ENCODE measurements at regions not wholly inside any gene's neighbourhood (a gene's known extent, or its start where the extent isn't known, plus 50 kb on each side); places are given as distances from the start of the nearest gene placed in this dataset.
"Not testable (repeated sequence)": the region's sequence is repeated elsewhere in the genome, so short reads cannot be mapped to it uniquely, and the experiment has no call there.

DNA sequence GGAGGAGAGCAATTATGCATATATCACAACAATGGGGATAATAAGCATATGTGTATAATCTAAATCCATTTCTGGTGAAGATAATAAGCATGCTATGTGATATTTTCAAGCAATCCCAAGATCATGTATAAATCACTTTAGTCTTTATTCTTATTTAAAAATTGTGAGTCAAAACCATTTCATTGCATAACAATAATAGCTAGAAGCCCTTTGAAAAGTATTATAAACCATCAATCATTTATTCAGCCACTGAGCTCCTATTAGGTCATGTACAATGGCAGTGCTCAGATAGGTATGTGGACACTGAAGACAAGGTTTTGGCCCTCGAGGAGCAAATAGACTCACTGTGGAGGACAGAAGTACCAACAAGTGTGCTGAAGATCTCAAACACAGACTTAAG lies 113.1 kb downstream of the CDCA7 start:
- no peak for DNase-seq (ENCODE audit: low read depth)

DNA sequence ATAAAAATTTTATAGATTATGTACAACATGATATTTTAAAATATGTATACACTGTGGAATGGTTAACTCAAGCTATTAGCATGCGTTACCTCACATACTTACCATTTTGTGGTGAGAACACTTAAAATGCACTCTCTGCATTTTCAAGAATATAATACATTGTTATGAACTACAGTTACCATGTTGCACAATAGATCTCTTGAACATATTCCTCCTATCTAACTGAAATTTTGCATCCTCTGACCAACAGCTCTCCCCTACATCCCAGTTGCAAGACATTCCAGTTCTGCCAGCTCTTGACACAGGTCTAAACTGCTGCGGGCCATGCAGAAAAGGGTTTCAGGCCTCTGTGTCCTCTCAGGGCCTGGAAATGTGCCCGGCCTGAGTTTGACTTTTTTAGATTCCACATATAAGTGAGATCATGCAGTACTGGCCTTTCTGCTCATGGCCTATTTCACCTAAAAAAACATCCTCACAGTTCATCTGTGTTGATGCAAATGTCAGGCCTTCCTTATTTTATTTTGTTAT lies 113.7 kb downstream of the CDCA7 start:
- DNase-seq (ENCODE audit: low read depth): no peak

DNA sequence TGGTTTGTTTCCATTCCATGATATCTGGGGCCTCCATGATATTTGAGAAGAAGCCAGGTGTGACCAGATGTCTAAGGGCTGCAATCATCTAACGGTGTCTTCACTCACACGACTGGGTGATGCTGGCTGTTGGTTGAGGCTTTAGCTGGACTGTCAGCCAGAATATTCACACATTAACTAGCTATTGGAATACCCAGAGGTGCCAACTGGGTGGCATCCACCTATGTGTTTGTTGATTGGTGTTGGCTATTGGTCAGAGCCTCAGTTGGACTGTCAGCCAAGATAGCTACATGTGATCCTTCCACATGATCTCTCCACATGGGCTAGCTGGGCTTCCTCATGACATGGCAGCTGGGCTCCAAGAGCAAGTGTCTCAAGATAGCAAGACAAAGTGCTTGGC lies 117.4 kb downstream of the CDCA7 start:
- DNase-seq (ENCODE audit: low read depth): peak; percentile 3

DNA sequence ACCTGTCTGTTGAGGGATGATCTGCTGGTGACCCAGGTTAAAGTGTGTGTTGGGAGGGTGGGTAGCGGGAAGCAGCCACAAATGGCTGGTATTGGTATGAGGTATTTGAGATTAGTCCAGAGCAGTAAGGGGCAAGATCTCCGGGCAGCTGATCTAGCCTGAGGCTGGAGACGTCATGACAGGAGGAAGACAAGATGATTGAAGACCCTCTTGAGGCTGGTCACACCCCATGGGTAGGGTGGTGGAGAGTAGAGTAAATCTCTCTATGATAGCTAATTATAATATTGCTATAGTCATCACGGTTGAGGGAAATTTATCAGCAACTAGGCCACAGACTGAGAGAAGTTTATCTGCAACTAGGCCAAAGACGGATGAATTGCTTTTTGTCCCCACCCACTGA lies 128.5 kb downstream of the CDCA7 start:
- no peak for DNase-seq (ENCODE audit: low read depth)

DNA sequence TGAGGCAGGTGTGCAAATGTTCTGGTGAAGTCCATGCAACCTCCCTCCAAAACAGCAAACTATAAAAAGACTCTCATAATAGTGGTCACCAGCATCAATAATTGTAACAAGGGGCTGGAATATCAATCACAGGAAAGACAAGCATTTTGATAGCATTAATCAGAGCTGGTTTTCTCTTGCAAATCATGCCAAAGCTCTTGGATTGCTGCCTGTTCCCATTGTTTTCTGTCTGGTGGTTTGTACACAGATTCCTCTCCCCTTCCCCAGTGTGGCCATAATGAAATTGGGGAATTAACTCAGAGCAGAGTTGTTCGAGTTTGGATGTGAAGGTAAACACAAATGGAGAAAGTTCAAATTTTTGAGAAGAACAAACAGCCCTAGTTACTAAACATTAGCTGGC lies 134.2 kb downstream of the CDCA7 start:
- peak; percentile 64 for DNase-seq (ENCODE audit: low read depth)

DNA sequence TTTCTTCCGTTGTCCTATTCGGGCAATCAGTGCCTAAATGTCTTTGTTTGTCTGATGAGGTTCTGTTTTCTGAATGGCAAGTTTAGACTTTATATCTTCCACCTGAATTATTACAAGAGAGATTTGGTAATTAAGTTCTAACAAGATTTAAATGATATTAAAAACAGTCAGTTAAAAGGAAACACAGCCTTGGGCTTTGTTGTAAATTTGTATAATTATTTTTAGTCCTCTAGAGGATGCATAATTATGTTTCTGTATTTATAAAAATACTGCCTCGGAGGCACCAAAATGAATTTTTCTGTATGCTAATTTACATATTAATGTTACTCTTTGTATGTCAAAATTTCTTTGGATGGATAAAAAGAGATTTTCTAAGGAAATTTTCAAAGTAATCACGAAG lies 136.7 kb downstream of the CDCA7 start:
- no peak for DNase-seq (ENCODE audit: low read depth)

DNA sequence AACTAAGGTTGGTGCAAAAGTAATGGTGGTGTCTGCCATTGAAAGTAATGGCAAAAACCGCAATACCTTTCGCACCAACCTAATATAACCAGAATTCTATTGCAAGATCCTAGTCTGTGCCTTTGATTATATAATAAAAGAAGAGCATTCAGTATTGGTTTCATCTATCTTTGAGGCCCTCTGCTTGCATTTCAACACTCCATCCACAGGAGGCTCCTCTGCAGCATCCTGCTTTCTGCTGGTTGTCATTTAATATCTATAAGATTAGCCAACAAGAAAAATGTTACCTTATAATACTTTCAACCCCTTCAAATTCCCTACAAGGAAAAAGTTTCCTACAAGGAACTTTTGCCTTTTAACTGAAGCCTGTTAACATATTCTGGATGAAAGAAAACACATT lies 139.2 kb downstream of the CDCA7 start:
- DNase-seq (ENCODE audit: low read depth): no peak

DNA sequence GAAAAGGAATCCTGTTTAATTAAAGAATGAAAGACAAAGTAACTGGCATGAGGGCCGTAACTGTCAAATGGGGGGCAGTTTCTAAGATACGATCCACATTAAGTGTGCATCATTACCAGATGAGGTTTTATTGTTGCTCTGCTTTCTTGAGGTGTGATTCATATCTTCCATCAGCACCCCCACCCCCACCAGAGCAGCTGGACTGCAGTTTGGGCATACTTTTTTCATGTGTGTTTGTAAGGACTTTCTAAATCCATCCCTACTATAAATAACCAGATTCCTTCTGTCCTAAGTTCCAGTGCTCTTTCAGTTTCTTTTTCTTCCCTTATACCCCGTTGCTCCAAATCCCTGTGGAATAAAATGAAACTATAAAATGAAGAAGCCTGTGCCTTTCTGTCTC lies 142.1 kb downstream of the CDCA7 start:
- DNase-seq (ENCODE audit: low read depth): no peak

DNA sequence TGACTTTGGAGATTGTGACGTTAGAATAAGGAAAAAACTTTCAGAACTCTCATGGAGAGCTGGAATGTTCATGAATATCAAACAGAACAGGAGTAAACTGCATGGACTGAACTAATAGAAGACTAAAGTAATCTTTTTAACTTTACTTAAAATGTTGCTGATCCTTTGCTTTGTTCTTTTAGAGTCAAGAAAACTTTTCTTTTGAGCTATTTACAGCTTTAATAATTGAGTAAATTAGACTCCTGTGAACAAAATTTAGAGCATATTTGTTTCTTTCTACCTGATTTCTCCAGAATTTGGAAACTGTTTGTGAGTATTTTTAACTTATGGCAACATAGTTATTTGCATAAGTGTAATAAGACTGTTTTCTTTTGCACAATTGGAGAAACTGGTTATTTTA lies 146.3 kb downstream of the CDCA7 start:
- DNase-seq (ENCODE audit: low read depth): no peak

DNA sequence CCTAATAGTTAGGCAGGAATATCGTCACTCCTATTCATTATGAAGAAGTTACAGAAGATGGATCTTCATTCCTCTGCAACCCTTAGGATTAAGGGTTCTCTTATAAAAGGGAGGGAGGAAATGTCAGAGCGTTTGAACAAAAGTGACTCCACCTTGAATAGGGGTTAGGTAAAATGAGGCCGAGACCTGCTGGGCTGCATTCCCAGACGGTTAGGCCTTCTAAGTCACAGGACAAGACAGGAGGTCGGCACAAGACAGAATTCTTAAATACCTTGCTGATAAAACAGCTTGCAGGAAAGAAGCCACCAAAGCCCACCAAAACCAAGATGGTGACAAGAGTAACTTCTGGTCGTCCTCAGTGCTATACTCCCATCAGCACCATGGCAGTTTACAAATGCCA lies 147.6 kb downstream of the CDCA7 start:
- no peak for DNase-seq (ENCODE audit: low read depth)

DNA sequence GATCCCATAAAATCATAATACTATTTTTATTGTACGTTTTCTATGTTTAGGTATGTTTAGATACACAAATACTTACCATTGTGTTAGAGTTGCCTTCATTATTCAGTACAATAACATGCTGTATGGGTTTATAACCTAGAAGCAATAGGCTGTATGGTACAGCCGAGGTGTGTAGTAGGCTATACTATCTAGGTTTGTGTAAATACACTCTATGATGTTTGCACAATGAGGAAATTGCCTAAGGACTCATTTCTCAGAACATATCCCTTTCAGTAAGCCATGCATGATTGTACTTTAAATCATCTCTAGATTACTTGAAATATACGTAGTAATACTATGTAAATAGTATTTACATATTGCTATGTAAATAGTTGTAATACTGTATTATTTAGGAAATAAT lies 156.7 kb downstream of the CDCA7 start:
- no peak for DNase-seq (ENCODE audit: low read depth)

DNA sequence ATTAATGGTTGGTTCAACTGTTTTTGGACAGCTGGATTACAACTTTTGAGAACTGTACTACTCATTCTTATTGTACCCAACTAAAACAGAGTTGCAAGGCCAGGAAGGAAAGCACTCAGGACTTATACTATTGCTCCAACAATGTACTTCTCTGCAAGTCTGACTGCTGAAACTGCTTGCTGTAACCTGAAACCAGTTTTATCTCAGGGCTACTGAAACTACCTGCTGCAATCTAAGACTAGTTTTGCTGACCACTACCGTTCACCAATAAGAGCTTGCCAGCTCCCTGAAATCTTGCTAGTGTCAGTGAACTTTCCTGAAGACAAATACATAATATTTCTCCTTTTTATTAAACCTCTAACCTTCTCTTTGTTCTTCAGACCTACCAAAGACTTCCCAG lies 157.3 kb downstream of the CDCA7 start:
- DNase-seq (ENCODE audit: low read depth): no peak

DNA sequence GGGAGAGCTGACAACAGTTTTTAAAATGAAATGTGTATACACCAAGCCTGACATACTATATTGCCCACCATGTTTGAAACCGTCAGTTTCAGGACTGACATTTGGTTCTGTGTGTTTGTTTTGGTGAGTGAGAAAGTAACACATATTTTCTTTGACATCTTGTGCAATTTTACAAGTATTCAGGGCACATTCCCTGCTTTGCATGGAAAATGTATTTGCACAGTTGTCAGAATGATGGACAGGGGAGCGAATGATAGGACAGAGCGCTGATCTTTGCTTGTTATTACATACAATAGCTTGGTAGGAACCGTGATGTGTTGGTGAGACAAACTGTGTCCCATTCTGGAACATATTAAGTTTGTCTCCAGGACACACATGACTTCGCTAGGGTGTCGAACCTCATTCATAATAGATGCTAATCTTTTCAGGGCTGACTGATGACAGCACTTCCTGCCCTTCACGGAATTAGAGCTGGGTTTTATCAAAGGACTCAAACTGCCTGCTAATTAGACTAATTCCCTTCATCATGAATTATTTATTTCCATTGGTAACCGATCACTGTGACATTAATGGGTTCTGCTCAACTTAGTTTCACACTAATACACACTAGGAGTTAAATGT lies 158.5 kb downstream of the CDCA7 start:
- no peak for DNase-seq (ENCODE audit: low read depth)

DNA sequence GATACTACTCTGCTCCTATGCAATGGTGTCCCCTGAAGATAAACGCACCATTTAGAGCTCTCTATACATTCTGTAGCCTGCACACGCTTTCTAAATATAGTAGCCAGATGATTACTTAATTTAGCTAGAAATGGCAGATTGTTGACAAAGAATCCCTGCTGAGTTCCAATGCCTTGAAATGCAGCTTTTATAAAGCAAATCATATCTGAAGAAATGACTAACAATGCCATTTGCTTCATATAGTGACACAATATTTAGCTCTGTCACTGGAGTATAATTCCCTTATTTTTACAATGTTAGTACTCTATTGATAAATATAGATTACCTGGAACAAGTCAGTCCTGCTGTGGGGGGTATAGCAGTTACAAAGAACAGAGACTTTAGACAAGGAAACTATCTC lies 166.2 kb downstream of the CDCA7 start:
- no peak for DNase-seq (ENCODE audit: low read depth)

DNA sequence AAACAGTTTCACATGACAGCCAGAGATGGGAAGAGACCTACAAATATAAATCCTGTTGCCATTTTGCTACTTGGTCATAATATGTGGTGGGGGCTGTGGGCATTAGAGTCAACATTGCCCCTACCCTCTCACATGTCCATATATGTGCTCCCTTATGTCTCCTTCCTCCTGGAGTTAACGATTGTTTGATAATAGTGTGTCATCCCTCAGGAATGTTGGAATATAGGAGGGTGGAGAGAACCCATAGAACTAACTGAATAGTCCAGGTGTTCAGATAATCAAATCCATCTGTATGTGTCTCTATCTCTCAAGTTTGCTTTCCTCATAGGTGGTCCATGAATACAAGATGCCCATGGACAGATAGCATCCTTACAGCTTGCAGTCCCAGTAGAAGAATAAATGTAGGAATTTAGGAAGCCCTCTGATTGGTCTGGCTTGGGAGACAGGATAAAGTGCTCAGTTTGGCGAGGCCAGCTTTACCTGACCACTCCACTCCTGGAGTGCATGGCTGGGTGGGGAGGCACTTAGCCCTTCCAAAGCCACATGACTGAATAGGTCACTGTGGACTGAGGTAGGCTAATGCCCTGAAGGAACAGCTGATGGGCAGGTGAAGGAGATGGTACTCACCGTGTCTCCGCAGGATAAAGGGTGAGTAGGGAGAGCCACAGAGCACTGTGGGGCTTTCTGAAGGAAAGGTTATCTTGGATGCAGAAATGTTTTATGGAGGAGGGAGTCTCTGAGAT lies 166.9 kb downstream of the CDCA7 start:
- peak; percentile 22 for DNase-seq (ENCODE audit: low read depth)

DNA sequence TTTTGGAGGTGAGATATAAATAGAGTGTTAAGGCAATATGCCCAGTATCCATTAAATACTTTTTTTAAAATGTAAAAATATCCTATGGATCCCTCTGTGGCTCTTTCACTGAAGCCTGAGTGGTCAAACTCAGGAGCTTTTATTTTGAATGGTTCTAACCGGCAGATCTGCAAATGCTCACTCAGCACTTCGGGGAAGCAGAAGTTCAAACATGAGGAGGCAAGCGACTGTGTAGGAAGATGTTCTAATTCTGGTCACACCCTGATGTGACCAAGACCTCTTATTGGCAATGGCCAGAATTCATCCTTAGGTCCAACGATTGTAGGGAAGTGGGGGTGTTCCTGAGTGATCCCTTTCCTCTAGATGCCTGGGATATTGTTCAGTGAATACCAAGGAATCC lies 168.8 kb downstream of the CDCA7 start:
- DNase-seq (ENCODE audit: low read depth): no peak

DNA sequence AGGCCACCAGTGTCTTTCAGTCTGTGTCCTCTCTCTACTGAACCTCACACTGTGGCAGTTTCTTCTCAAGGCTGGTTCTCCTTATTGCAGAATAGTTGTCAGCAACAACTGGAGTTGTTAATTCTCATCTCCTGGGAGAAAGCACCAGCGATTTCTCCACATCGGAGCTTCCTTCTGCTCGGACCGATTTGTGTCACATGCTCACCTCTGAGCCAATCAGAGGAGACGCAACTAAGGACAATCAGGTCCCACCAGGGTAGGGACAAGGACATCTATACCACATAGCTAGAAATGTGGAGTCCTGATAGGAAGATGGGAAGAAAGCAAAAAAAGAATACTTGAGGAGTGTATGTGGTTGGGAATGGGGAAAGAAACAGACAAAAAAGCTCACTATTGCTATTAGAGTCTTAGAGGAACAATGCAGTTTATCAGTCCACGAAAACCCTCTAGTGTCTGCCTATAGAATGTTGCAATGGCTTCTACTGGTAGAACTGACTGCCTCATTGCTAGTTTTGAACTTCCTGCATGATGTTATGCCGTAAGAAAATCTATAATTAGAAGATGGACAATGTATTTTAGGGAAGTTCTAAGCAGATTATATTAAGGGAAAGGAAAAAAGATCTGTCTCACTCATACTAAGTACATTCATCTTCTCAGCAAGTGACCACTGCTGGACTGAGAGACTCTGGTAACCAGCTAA lies 169.7 kb downstream of the CDCA7 start:
- no peak for DNase-seq (ENCODE audit: low read depth)

DNA sequence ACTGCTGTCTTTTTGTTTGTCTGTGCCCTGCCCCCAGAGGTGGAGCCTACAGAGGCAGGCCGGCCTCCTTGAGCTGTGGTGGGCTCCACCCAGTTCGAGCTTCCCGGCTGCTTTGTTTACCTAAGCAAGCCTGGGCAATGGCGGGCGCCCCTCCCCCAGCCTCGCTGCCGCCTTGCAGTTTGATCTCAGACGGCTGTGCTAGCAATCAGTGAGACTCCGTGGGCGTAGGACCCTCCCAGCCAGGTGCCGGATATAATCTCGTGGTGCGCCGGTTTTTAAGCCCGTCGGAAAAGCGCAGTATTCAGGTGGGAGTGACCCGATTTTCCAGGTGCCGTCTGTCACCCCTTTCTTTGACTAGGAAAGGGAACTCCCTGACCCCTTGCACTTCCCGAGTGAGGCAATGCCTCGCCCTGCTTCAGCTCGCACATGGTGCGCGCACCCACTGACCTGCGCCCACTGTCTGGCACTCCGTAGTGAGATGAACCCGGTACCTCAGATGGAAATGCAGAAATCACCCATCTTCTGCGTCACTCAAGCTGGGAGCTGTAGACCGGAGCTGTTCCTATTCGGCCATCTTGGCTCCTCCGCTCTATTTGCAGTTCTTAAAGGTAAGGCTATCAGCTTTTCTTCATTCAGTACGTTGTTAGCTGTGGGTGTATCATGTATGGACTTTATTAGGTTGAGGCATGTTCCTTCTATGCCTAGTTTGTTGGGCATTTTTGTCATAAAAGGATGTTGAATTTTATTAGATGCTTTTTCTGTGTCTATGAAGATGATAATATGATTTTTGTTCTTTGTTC lies 178.3 kb downstream of the CDCA7 start:
- not testable (repeated sequence) for DNase-seq (ENCODE audit: low read depth)

DNA sequence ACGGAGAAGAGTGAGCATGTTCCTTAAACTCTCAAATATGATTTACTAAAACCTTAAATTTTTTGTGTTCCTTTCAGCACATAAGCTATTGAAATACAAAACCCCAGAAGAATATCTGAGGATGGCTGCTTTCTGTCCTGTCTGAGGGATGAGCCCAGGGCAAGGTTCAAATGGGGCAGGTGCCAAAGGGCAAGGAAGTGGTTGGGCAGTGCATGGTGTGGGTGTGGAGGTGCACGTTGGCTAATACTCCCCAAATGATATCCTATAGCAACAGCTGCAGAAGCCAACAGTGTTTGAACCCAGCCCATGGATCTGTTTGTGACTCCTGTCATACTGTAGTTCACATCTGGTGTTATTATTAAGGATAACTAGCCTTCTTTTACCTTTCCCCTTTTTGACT lies 183.0 kb downstream of the CDCA7 start:
- no peak for DNase-seq (ENCODE audit: low read depth)

DNA sequence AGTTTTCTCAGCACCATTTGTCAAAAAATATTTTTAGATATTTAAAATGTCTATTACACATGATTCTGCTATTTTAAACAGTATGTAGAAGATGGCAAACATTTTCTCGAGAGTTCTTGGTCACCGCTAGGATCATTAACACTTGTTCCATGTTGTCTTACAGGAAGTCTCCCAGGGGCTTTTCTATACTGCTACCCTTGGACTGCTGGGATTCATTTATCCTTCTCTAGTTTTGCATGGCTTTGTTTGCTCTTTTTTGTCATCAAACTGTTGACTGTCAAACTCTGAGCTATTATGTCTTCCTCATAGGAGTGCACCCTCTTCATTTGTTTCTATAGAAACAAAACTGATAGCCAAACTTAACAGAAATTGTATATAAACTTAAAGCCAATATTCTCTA lies 184.9 kb downstream of the CDCA7 start:
- DNase-seq (ENCODE audit: low read depth): no peak

DNA sequence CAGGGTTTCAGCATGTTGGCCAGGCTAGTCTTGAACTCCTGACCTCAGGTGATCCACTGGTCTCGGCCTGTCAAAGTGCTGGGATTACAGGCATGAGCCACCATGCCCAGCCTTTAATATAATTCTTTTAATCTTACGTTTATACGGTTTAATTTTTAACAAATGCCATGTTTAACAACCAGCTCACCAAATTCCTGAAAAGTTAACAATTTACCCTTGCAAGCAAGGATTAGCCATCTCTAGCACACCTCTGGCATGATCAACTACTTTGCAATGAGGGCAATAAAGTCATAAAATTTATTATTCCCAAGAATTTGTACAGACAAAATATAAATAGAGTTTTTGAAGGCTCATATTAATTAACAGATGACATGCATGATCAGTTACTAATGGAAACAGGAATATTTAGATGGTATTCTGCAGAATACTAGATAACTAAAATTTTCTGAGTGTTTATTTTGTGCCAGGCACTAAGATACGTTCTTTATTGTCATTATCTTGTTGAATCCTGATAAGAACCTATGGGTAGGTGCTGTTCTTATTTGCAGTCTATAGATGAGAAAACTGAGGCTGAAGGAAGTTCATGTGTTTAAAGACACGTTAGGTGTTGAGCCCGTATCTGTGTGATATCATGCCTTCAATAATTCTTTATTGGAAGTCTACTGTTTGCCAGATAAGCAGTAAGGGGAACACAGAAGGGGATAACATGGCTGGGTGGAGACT lies 190.1 kb downstream of the CDCA7 start:
- peak; percentile 97 for DNase-seq (ENCODE audit: low read depth)

DNA sequence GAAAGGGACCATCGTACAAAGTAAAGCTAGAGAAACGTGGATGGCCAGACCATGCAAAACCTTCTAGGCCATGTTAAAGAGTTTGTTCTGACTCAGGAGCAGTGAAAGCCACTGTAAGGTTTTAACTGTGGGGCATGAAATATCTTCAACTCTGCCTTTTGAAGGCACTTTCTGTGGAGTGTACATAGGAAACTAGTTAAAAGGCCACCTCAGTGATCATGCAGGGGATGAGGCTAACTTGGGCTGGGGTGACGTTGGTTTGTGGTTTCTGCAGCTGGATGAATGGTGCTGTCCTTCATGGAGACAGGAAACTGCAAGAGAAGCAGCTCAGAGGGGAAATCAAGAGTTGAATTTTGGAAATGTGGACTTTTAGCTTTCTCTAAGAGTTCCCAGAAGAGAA lies 190.7 kb downstream of the CDCA7 start:
- peak; percentile 81 for DNase-seq (ENCODE audit: low read depth)

Measured in renal cortical epithelial cell (primary cell).